Smooth muscle cell (in vitro differentiated cells): ENCODE measurements at regions not wholly inside any gene's neighbourhood (a gene's known extent, or its start where the extent isn't known, plus 50 kb on each side); places are given as distances from the start of the nearest gene placed in this dataset.

Experiments used
- DNase-seq: peaks from one replicate; lab custom pipeline; 2025; ENCODE audit not compliant: unreplicated experiment; lab: John Stamatoyannopoulos, UW
- H2AFZ ChIP-seq: fragments of 200-600 bp; sonication (generic); 2 replicates; pipeline ENCODE4 v1.6.0; 2016; ENCODE audit warnings: antibody characterized with exemption, low read depth, mild to moderate bottlenecking
- H3F3A ChIP-seq: fragments of 200-600 bp; sonication (generic); 2 replicates; pipeline ENCODE4 v1.6.0; 2017; ENCODE audit warnings: antibody characterized with exemption, low read depth
- H3K27ac ChIP-seq: fragments of 200-600 bp; sonication (generic); 2 replicates; pipeline ENCODE4 v1.5.1; 2016; ENCODE audit warnings: low read depth, mild to moderate bottlenecking
- H3K27me3 ChIP-seq: fragments of 200-600 bp; sonication (generic); 2 replicates; pipeline ENCODE4 v1.6.1; 2016; ENCODE audit warnings: low read depth, mild to moderate bottlenecking
- H3K36me3 ChIP-seq: fragments of 200-600 bp; sonication (generic); 2 replicates; pipeline ENCODE4 v1.5.1; 2016; ENCODE audit warnings: low read depth
- H3K4me1 ChIP-seq: fragments of 200-600 bp; sonication (generic); 2 replicates; pipeline ENCODE4 v1.5.1; 2016; ENCODE audit warnings: low read depth
- H3K4me2 ChIP-seq: fragments of 200-600 bp; sonication (generic); 2 replicates; pipeline ENCODE4 v1.6.0; 2016; ENCODE audit warnings: mild to moderate bottlenecking
- H3K4me3 ChIP-seq: fragments of 200-600 bp; sonication (generic); 2 replicates; pipeline ENCODE4 v1.5.1; 2016; ENCODE audit warnings: mild to moderate bottlenecking
- H3K79me2 ChIP-seq: fragments of 200-600 bp; sonication (generic); 2 replicates; pipeline ENCODE4 v1.6.0; 2016; ENCODE audit warnings: low read depth, mild to moderate bottlenecking
- H3K9ac ChIP-seq: fragments of 200-600 bp; sonication (generic); 2 replicates; pipeline ENCODE4 v1.6.0; 2016; ENCODE audit warnings: low read depth
- H3K9me3 ChIP-seq: fragments of 200-600 bp; sonication (generic); replicated peaks from 2 replicates; pipeline ENCODE4 v1.5.1; 2016; ENCODE audit warnings: low read depth
- H4K20me1 ChIP-seq: fragments of 200-600 bp; sonication (generic); 2 replicates; pipeline ENCODE4 v1.6.0; 2016; ENCODE audit warnings: low read depth
- CTCF ChIP-seq: fragments of 200-600 bp; sonication (generic); IDR thresholded peaks from 2 replicates; pipeline ENCODE4 v1.5.1; 2017; ENCODE audit warnings: borderline replicate concordance, mild to moderate bottlenecking, antibody characterized with exemption; ENCODE audit not compliant: insufficient read depth, poor library complexity, severe bottlenecking
- WGBS: methylation state at CpG from one replicate; pipeline ENCODE4 v1.1.7; 2016; ENCODE audit warnings: low lambda C conversion rate; 5-methylcytosine and 5-hydroxymethylcytosine counted together

- H2AFZ ChIP-seq, result no peak overlapping the region
- H3K9me3 ChIP-seq, result no peaks in the 10 kb centered on the region
- no peak for TF ChIP-seq CTCF
- H3K36me3 ChIP-seq, result no peaks in the 10 kb centered on the region
- H3F3A ChIP-seq, result no peaks in the 10 kb centered on the region
- H3K4me3 ChIP-seq, result no peak overlapping the region
- no peak overlapping the region for H3K4me2 ChIP-seq
- no peaks in the 10 kb centered on the region for H3K27me3 ChIP-seq
- no peaks in the 10 kb centered on the region for H4K20me1 ChIP-seq
- 81% methylated on average over 7 of the region's 7 CpGs for WGBS
- H3K27ac ChIP-seq, result no peak overlapping the region
- H3K9ac ChIP-seq, result no peak overlapping the region
- H3K4me1 ChIP-seq, result no peaks in the 10 kb centered on the region
- no peak for DNase-seq
- no peaks in the 10 kb centered on the region for H3K79me2 ChIP-seq
Measured at GRCh38 chr19:28907534-28907933, 305.4 kb downstream of the UQCRFS1 start.

GRCh38 chr19:28905996-28906395 lies 307.0 kb downstream of the UQCRFS1 start:
- Histone ChIP-seq H3F3A (no peaks in the 10 kb centered on the region), H3K9ac (no peak overlapping the region), H3K36me3 (no peaks in the 10 kb centered on the region), H3K27ac (no peak overlapping the region), H3K9me3 (no peaks in the 10 kb centered on the region), H3K4me3 (no peak overlapping the region), H3K27me3 (no peaks in the 10 kb centered on the region), H3K79me2 (no peaks in the 10 kb centered on the region), H3K4me2 (no peak overlapping the region), H3K4me1 (no peaks in the 10 kb centered on the region), H2AFZ (no peak overlapping the region), H4K20me1 (no peaks in the 10 kb centered on the region)
- 52% methylated on average over 9 of the region's 9 CpGs for WGBS
- DNase-seq, result no peak
- TF ChIP-seq CTCF, result no peak

- Histone ChIP-seq H3K27ac (no peak overlapping the region), H3K4me3 (no peak overlapping the region), H3K4me2 (no peak overlapping the region), H4K20me1 (no peaks in the 10 kb centered on the region), H2AFZ (no peak overlapping the region), H3K27me3 (no peaks in the 10 kb centered on the region), H3K79me2 (no peaks in the 10 kb centered on the region), H3K4me1 (no peaks in the 10 kb centered on the region), H3F3A (no peaks in the 10 kb centered on the region), H3K9ac (no peak overlapping the region), H3K36me3 (no peaks in the 10 kb centered on the region), H3K9me3 (no peaks in the 10 kb centered on the region)
- WGBS, result 82% methylated on average over 4 of the region's 4 CpGs
- TF ChIP-seq CTCF, result no peak
- DNase-seq, result no peak
Measured at GRCh38 chr19:28899703-28900102, 313.2 kb downstream of the UQCRFS1 start.

- Histone ChIP-seq H3K9me3 (no peaks in the 10 kb centered on the region), H3K27me3 (no peaks in the 10 kb centered on the region), H4K20me1 (no peaks in the 10 kb centered on the region), H3K4me2 (no peak overlapping the region), H3K4me3 (no peak overlapping the region), H3K4me1 (no peaks in the 10 kb centered on the region), H3K27ac (no peak overlapping the region), H3K9ac (no peak overlapping the region), H2AFZ (no peak overlapping the region), H3F3A (no peaks in the 10 kb centered on the region), H3K79me2 (no peaks in the 10 kb centered on the region), H3K36me3 (no peaks in the 10 kb centered on the region)
- 66% methylated on average over 5 of the region's 5 CpGs for WGBS
- TF ChIP-seq CTCF, result no peak
- no peak for DNase-seq
Measured at GRCh38 chr19:28898249-28898648, 314.7 kb downstream of the UQCRFS1 start.
